Kidney (tissue), 13 donors: ENCODE measurements at regions not wholly inside any gene's neighbourhood (a gene's known extent, or its start where the extent isn't known, plus 50 kb on each side); places are given as distances from the start of the nearest gene placed in this dataset.

Experiments
- DNase-seq, 5 donors: peaks; one replicate each; pipeline ENCODE4 v3.0.0-alpha.2; 2013 to 2020
- FAIRE-seq: peaks from 2 replicates; lab custom pipeline; 2012; peaks lifted over from hg19 to GRCh38; lab: Jason Lieb, UNC
- H3K27ac ChIP-seq, 2 donors: one replicate each; pipeline ENCODE4 v1.7.0; 2013; ENCODE audit warnings: low read depth in 2 of 2, low read length in 2 of 2, inconsistent platforms in 1 of 2
- H3K27me3 ChIP-seq: one replicate; pipeline ENCODE4 v1.7.1; 2013; ENCODE audit warnings: low read length, inconsistent platforms; ENCODE audit not compliant: control insufficient read depth, insufficient read depth
- H3K36me3 ChIP-seq, 3 donors: one replicate each; pipeline versions ENCODE4 v1.7.0 to v1.7.1; 2013; ENCODE audit warnings: low read length in 3 of 3, control low read depth in 1 of 3, inconsistent platforms in 1 of 3; ENCODE audit not compliant: insufficient read depth in 3 of 3, control insufficient read depth in 2 of 3
- H3K4me1 ChIP-seq, 3 donors: one replicate each; pipeline versions ENCODE4 v1.7.0 to v1.7.1; 2013; ENCODE audit warnings: low read length in 3 of 3, inconsistent platforms in 1 of 3, low read depth in 1 of 3; ENCODE audit not compliant: control insufficient read depth in 2 of 3, insufficient read depth in 2 of 3
- H3K4me3 ChIP-seq, 3 donors: one replicate each; pipeline versions ENCODE4 v1.7.0 to v1.8.1; 2013; ENCODE audit warnings: low read length in 3 of 3, control low read depth in 1 of 3, inconsistent platforms in 1 of 3
- H3K9ac ChIP-seq, 3 donors: one replicate each; pipeline versions ENCODE4 v1.7.0 to v1.7.1; 2013; ENCODE audit warnings: low read length in 3 of 3, control low read depth in 1 of 3, inconsistent platforms in 1 of 3
- H3K9me3 ChIP-seq, 3 donors: one replicate each; pipeline versions ENCODE4 v1.7.0 to v1.7.1; 2013; ENCODE audit warnings: low read length in 3 of 3, control low read depth in 1 of 3, inconsistent platforms in 1 of 3; ENCODE audit not compliant: control insufficient read depth in 2 of 3, insufficient read depth in 1 of 3
- intact Hi-C: fragments of 100-400 bp; cut with DNase I; formaldehyde crosslinking; loops from one replicate; pipeline ENCODE4 v1.11.1; 2022
- TF ChIP-seq, protein P1 (sequence below): IDR thresholded peaks from 3 replicates; pipeline ENCODE4 v1.5.1; 2012; ENCODE audit warnings: mild to moderate bottlenecking, moderate library complexity, borderline replicate concordance; ENCODE audit not compliant: insufficient read depth; ENCODE audit errors: extremely low read depth
- donor health status: control.
- donor health status: control.
- donor health status: control.
- donor health status: control.
- donor health status: control.
- donor health status: DM: yes; HTN: yes; CAD: no.
- donor health status: Normal renal cell carcinoma (clear cell type).

DNA sequence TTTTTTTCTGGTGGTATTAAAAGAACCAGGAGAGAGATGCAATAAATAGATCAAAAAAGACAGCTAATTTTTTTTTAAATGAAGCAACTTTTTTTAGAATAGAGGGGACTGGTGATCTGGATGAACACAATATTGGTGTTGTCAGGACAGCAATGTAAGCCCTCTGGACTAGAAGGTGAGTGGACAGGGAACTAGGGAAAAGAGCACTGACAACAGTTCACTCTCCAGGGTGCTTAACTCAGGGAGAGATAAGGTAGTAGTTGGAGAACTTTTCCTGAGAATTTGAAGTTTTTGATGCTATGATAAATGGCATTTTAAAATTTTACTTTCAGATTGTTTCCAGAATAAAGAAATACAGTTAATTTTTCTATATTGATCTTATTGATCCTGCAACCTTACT is 158.3 kb upstream of the STAC start:
- intact Hi-C loops: no loop called here
- Histone ChIP-seq H3K9ac (no peak overlapping the region), H3K27me3 (no peaks in the 10 kb centered on the region), H3K36me3 (no peaks in the 10 kb centered on the region), H3K4me1 (no peaks in the 10 kb centered on the region), H3K4me3 (no peak overlapping the region), H3K27ac (no peak overlapping the region), H3K9me3 (no peaks in the 10 kb centered on the region)
- FAIRE-seq (no peak), DNase-seq (no peak)
- TF ChIP-seq, protein P1, sequence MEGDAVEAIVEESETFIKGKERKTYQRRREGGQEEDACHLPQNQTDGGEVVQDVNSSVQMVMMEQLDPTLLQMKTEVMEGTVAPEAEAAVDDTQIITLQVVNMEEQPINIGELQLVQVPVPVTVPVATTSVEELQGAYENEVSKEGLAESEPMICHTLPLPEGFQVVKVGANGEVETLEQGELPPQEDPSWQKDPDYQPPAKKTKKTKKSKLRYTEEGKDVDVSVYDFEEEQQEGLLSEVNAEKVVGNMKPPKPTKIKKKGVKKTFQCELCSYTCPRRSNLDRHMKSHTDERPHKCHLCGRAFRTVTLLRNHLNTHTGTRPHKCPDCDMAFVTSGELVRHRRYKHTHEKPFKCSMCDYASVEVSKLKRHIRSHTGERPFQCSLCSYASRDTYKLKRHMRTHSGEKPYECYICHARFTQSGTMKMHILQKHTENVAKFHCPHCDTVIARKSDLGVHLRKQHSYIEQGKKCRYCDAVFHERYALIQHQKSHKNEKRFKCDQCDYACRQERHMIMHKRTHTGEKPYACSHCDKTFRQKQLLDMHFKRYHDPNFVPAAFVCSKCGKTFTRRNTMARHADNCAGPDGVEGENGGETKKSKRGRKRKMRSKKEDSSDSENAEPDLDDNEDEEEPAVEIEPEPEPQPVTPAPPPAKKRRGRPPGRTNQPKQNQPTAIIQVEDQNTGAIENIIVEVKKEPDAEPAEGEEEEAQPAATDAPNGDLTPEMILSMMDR: no peak

DNA sequence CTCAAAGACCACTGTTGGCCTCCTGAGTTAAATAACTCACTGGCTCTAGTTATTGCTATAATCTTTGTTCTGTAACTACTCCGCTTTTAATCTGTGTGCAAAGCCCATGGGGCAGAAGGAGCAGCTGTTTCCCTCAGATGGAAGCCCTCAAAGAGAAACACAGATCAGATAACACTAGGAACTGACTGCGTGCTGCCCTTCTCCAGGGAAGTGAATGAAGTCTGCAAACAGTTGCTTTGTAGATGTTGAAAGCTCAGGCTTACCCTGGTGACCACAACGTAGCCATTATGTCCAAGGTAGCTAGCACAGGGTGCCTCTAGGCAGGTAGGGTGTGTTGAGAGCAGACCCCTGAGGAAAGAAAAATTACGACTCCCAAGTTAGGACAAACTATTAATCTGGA is 152.3 kb upstream of the STAC start:
- intact Hi-C loops: no loop called here
- H3K9me3 ChIP-seq: no peaks in the 10 kb centered on the region
- H3K4me3 ChIP-seq: no peak overlapping the region
- TF ChIP-seq, protein P1: no peak
- DNase-seq: peak in 3 of 5 donors; percentile 14 to 40 (median 24)
- H3K4me1 ChIP-seq: no peaks in the 10 kb centered on the region
- FAIRE-seq: no peak
- no peak overlapping the region for H3K27ac ChIP-seq
- no peak overlapping the region for H3K9ac ChIP-seq
- no peaks in the 10 kb centered on the region for H3K27me3 ChIP-seq
- no peaks in the 10 kb centered on the region for H3K36me3 ChIP-seq

GRCh38 chr3:36229496-36229895 is 150.8 kb upstream of the STAC start:
- Histone ChIP-seq H3K9me3 (no peaks in the 10 kb centered on the region), H3K4me1 (no peaks in the 10 kb centered on the region), H3K36me3 (no peaks in the 10 kb centered on the region), H3K4me3 (no peak overlapping the region), H3K27ac (no peak overlapping the region), H3K9ac (no peak overlapping the region), H3K27me3 (no peaks in the 10 kb centered on the region)
- intact Hi-C loops: no loop called here
- DNase-seq (no peak), FAIRE-seq (no peak)
- TF ChIP-seq, protein P1: no peak
